ENCODE measurements at regions not wholly inside any gene's neighbourhood (a gene's known extent, or its start where the extent isn't known, plus 50 kb on each side); places are given as distances from the start of the nearest gene placed in this dataset.

- TF ChIP-seq CTCF (IDR thresholded peaks at IDR 0.05): no peak
- Histone ChIP-seq H3K9me3 (peaks cover 5% of the 10 kb centered on the region), H3K27ac (no peak overlapping the region), H3K4me3 (no peak overlapping the region), H3K27me3 (ENCODE audit: insufficient read depth in 3 of 3, low read length in 2 of 3) (no peaks in the 10 kb centered on the region), H3K4me1 (no peaks in the 10 kb centered on the region), H3K36me3 (ENCODE audit: insufficient read depth in 1 of 2, low read depth in 1 of 2) (no peaks in the 10 kb centered on the region)
- WGBS, 3 donors: 95 to 100% (median 95%) methylated on average over 1 of the region's 1 CpG
- DNase-seq (no peak), ATAC-seq (no peak)
- intact Hi-C loops (cut with DNase I): no loop called here
Measured at GRCh38 chr13:58782736-58783135, 1151.2 kb downstream of the PCDH17 start.

- no peak overlapping the region for H3K4me3 ChIP-seq
- no peaks in the 10 kb centered on the region for H3K4me1 ChIP-seq
- no peaks in the 10 kb centered on the region for H3K36me3 ChIP-seq (ENCODE audit: insufficient read depth in 1 of 2, low read depth in 1 of 2)
- no peaks in the 10 kb centered on the region for H3K9me3 ChIP-seq
- no peak for TF ChIP-seq CTCF (IDR thresholded peaks at IDR 0.05)
- no peak overlapping the region for H3K27ac ChIP-seq
- no peaks in the 10 kb centered on the region for H3K27me3 ChIP-seq (ENCODE audit: insufficient read depth in 3 of 3, low read length in 2 of 3)
- DNase-seq: no peak
- intact Hi-C loops (cut with DNase I): no loop called here
- ATAC-seq: no peak
- 69 to 73% (median 71%) methylated on average over 2 of the region's 2 CpGs for WGBS, 3 donors
Measured at GRCh38 chr13:58792854-58793253, 1161.3 kb downstream of the PCDH17 start.

GRCh38 chr13:58795715-58796114, 1164.2 kb downstream of the PCDH17 start:
- ATAC-seq (no peak), DNase-seq (no peak)
- no peaks in the 10 kb centered on the region for H3K27me3 ChIP-seq (ENCODE audit: insufficient read depth in 3 of 3, low read length in 2 of 3)

GRCh38 chr13:58804832-58805231, 1173.3 kb downstream of the PCDH17 start:
- DNase-seq: no peak
- intact Hi-C loops (cut with DNase I): no loop called here
- ATAC-seq: no peak
- TF ChIP-seq CTCF (IDR thresholded peaks at IDR 0.05): no peak
- no peak overlapping the region for H3K4me3 ChIP-seq
- H3K9me3 ChIP-seq: no peaks in the 10 kb centered on the region
- H3K4me1 ChIP-seq: no peaks in the 10 kb centered on the region
- no peak overlapping the region for H3K27ac ChIP-seq
- no peaks in the 10 kb centered on the region for H3K36me3 ChIP-seq (ENCODE audit: insufficient read depth in 1 of 2, low read depth in 1 of 2)
- H3K27me3 ChIP-seq (ENCODE audit: insufficient read depth in 3 of 3, low read length in 2 of 3): no peaks in the 10 kb centered on the region

More at GRCh38 chr13:58795715-58796114, 1164.2 kb downstream of the PCDH17 start:
- no peak overlapping the region for H3K27ac ChIP-seq
- intact Hi-C loops (cut with DNase I): no loop called here
- no peaks in the 10 kb centered on the region for H3K36me3 ChIP-seq (ENCODE audit: insufficient read depth in 1 of 2, low read depth in 1 of 2)
- H3K4me1 ChIP-seq: no peaks in the 10 kb centered on the region
- WGBS, 3 donors: 45 to 60% (median 53%) methylated on average over 2 of the region's 2 CpGs
- TF ChIP-seq CTCF (IDR thresholded peaks at IDR 0.05): no peak
- H3K4me3 ChIP-seq: no peak overlapping the region
- H3K9me3 ChIP-seq: no peaks in the 10 kb centered on the region

- H3K9me3 ChIP-seq: no peaks in the 10 kb centered on the region
- intact Hi-C loops (cut with DNase I): no loop called here
- TF ChIP-seq CTCF (IDR thresholded peaks at IDR 0.05): no peak
- ATAC-seq (no peak), DNase-seq (no peak)
- WGBS, 3 donors: 27 to 37% (median 30%) methylated on average over 2 of the region's 2 CpGs
- no peak overlapping the region for H3K27ac ChIP-seq
- no peaks in the 10 kb centered on the region for H3K27me3 ChIP-seq (ENCODE audit: insufficient read depth in 3 of 3, low read length in 2 of 3)
- no peak overlapping the region for H3K4me3 ChIP-seq
- no peaks in the 10 kb centered on the region for H3K36me3 ChIP-seq (ENCODE audit: insufficient read depth in 1 of 2, low read depth in 1 of 2)
- H3K4me1 ChIP-seq: no peaks in the 10 kb centered on the region
Measured at GRCh38 chr13:58806401-58806800, 1174.9 kb downstream of the PCDH17 start.

All from psoas muscle (tissue), 7 donors.